Mesenchymal stem cell (in vitro differentiated cells and primary cell): ENCODE measurements at regions not wholly inside any gene's neighbourhood (a gene's known extent, or its start where the extent isn't known, plus 50 kb on each side); places are given as distances from the start of the nearest gene placed in this dataset.

Experiments
- DNase-seq: peaks from one replicate; pipeline ENCODE4 v3.0.0-alpha.2; 2013
- H2AFZ ChIP-seq: one replicate; pipeline ENCODE4 v1.6.1; 2013; ENCODE audit warnings: low read depth, mild to moderate bottlenecking, control low read depth, inconsistent platforms, low read length, moderate library complexity
- H2AK5ac ChIP-seq: 2 replicates; pipeline ENCODE4 v1.6.1; 2013; ENCODE audit warnings: low read length, moderate library complexity, mild to moderate bottlenecking, inconsistent platforms; ENCODE audit not compliant: severe bottlenecking
- H2BK120ac ChIP-seq: one replicate; pipeline ENCODE4 v1.6.1; 2013; ENCODE audit warnings: low read depth, mild to moderate bottlenecking, inconsistent platforms, low read length, moderate library complexity
- H2BK12ac ChIP-seq, 2 experiments: one replicate each; pipeline ENCODE4 v1.6.1; 2013; ENCODE audit warnings: inconsistent platforms in 2 of 2, low read length in 2 of 2, mild to moderate bottlenecking in 2 of 2, moderate library complexity in 2 of 2, control low read depth in 1 of 2
- H2BK15ac ChIP-seq: one replicate; pipeline ENCODE4 v1.6.1; 2013; ENCODE audit warnings: mild to moderate bottlenecking, low read depth, inconsistent platforms; ENCODE audit not compliant: poor library complexity, severe bottlenecking
- H2BK5ac ChIP-seq: 2 replicates; pipeline ENCODE4 v1.6.1; 2013; ENCODE audit warnings: low read depth, mild to moderate bottlenecking, low read length, control low read depth, inconsistent platforms; ENCODE audit not compliant: poor library complexity, severe bottlenecking
- H3K14ac ChIP-seq, 2 experiments: one replicate each; pipeline ENCODE4 v1.6.1; 2013; ENCODE audit warnings: inconsistent platforms in 2 of 2, low read length in 2 of 2, control low read depth in 1 of 2, mild to moderate bottlenecking in 1 of 2, moderate library complexity in 1 of 2
- H3K18ac ChIP-seq, 2 experiments: one replicate each; pipeline ENCODE4 v1.6.1; 2013; ENCODE audit warnings: inconsistent platforms in 2 of 2, low read length in 2 of 2, control low read depth in 1 of 2, low read depth in 1 of 2, mild to moderate bottlenecking in 1 of 2
- H3K23ac ChIP-seq, 2 experiments: one replicate each; pipeline ENCODE4 v1.6.1; 2013; ENCODE audit warnings: inconsistent platforms in 2 of 2, low read length in 2 of 2, mild to moderate bottlenecking in 2 of 2, moderate library complexity in 2 of 2, control low read depth in 1 of 2
- H3K27ac ChIP-seq: 2 replicates; pipeline ENCODE4 v1.5.1; 2013; ENCODE audit warnings: mild to moderate bottlenecking, moderate library complexity, low read length, control low read depth, inconsistent platforms; ENCODE audit not compliant: poor library complexity, severe bottlenecking
- H3K27me3 ChIP-seq, 2 experiments: 2 replicates each; pipeline versions ENCODE4 v1.6.1 to v1.7.0; 2013; ENCODE audit warnings: low read length in 2 of 2, mild to moderate bottlenecking in 2 of 2, moderate library complexity in 2 of 2, control low read depth in 1 of 2, inconsistent platforms in 1 of 2; ENCODE audit not compliant: control insufficient read depth in 1 of 2, insufficient read depth in 1 of 2
- H3K36me3 ChIP-seq, 2 experiments: 2 replicates each; pipeline versions ENCODE4 v1.6.1 to v1.7.0; 2013; ENCODE audit warnings: low read length in 2 of 2, control low read depth in 1 of 2, inconsistent platforms in 1 of 2, low read depth in 1 of 2, mild to moderate bottlenecking in 1 of 2; ENCODE audit not compliant: insufficient read depth in 2 of 2, control insufficient read depth in 1 of 2
- H3K4ac ChIP-seq, 2 experiments: one replicate each; pipeline ENCODE4 v1.6.1; 2013; ENCODE audit warnings: inconsistent platforms in 2 of 2, low read length in 2 of 2, mild to moderate bottlenecking in 2 of 2, moderate library complexity in 2 of 2, control low read depth in 1 of 2, low read depth in 1 of 2
- H3K4me1 ChIP-seq: 2 replicates; pipeline ENCODE4 v1.6.1; 2013; ENCODE audit warnings: low read depth, low read length, control low read depth; ENCODE audit not compliant: control insufficient read depth, insufficient read depth
- H3K4me2 ChIP-seq: 2 replicates; pipeline ENCODE4 v1.6.1; 2013; ENCODE audit warnings: low read length, mild to moderate bottlenecking, inconsistent platforms; ENCODE audit not compliant: poor library complexity, severe bottlenecking
- H3K4me3 ChIP-seq, 2 experiments: 2 replicates each; pipeline versions ENCODE4 v1.5.1 to v1.7.0; 2013; ENCODE audit warnings: low read length in 2 of 2, mild to moderate bottlenecking in 2 of 2, control low read depth in 1 of 2, low read depth in 1 of 2; ENCODE audit not compliant: insufficient read depth in 1 of 2
- H3K79me1 ChIP-seq: replicated peaks from 2 replicates; pipeline ENCODE4 v1.6.1; 2013; ENCODE audit warnings: mild to moderate bottlenecking, control low read depth, low read length, inconsistent platforms; ENCODE audit not compliant: poor library complexity, severe bottlenecking
- H3K9ac ChIP-seq: 2 replicates; pipeline ENCODE4 v1.7.0; 2013; ENCODE audit warnings: mild to moderate bottlenecking, low read length, moderate library complexity
- H3K9me3 ChIP-seq: 2 replicates; pipeline ENCODE4 v1.7.0; 2013; ENCODE audit warnings: mild to moderate bottlenecking, low read length; ENCODE audit not compliant: control insufficient read depth
- H4K8ac ChIP-seq: one replicate; pipeline ENCODE4 v1.6.1; 2013; ENCODE audit warnings: inconsistent platforms, mild to moderate bottlenecking, low read length, moderate library complexity
- H4K91ac ChIP-seq: one replicate; pipeline ENCODE4 v1.6.1; 2013; ENCODE audit warnings: mild to moderate bottlenecking, low read length, inconsistent platforms
- WGBS: methylation state at CpG from one replicate; pipeline ENCODE4 v1.1.7; 2013; ENCODE audit warnings: mixed read lengths; 5-methylcytosine and 5-hydroxymethylcytosine counted together

- Histone ChIP-seq H4K8ac (no peak overlapping the region), H3K4ac (no peak overlapping the region), H3K9ac (no peak overlapping the region), H2AFZ (no peak overlapping the region), H2BK5ac (no peak overlapping the region), H3K79me1 (no peaks in the 10 kb centered on the region), H3K9me3 (no peaks in the 10 kb centered on the region), H2BK12ac (no peak overlapping the region), H3K23ac (no peak overlapping the region), H3K14ac (no peak overlapping the region), H3K36me3 (no peaks in the 10 kb centered on the region), H2BK120ac (no peak overlapping the region), H4K91ac (no peak overlapping the region), H3K18ac (no peak overlapping the region), H2BK15ac (no peak overlapping the region), H3K4me3 (no peak overlapping the region), H3K4me1 (no peaks in the 10 kb centered on the region), H3K27ac (no peak overlapping the region), H2AK5ac (no peak overlapping the region), H3K4me2 (no peak overlapping the region), H3K27me3 (no peaks in the 10 kb centered on the region)
- no CpG with 5 or more reads among the region's 2 CpGs for WGBS
- no peak for DNase-seq
Observed at GRCh38 chrX:42603016-42603415, 174.9 kb downstream of the PPP1R2C start.

- Histone ChIP-seq H4K8ac (no peak overlapping the region), H3K14ac (no peak overlapping the region), H3K79me1 (no peaks in the 10 kb centered on the region), H2BK12ac (no peak overlapping the region), H4K91ac (no peak overlapping the region), H3K4me1 (no peaks in the 10 kb centered on the region), H3K9ac (no peak overlapping the region), H3K4me3 (no peak overlapping the region), H3K9me3 (no peaks in the 10 kb centered on the region), H2AK5ac (no peak overlapping the region), H3K18ac (no peak overlapping the region), H2BK120ac (no peak overlapping the region), H2BK5ac (no peak overlapping the region), H3K4ac (no peak overlapping the region), H3K36me3 (no peaks in the 10 kb centered on the region), H2AFZ (no peak overlapping the region), H3K23ac (no peak overlapping the region), H3K4me2 (no peak overlapping the region), H2BK15ac (no peak overlapping the region), H3K27ac (no peak overlapping the region), H3K27me3 (no peaks in the 10 kb centered on the region)
- WGBS: 86% methylated on average over 1 of the region's 1 CpG
- no peak for DNase-seq
Observed at GRCh38 chrX:42602566-42602965, 175.4 kb downstream of the PPP1R2C start.

GRCh38 chrX:42602136-42602535 lies 175.8 kb downstream of the PPP1R2C start:
- H4K8ac ChIP-seq: no peak overlapping the region
- no peak overlapping the region for H3K4me3 ChIP-seq
- H3K79me1 ChIP-seq: no peaks in the 10 kb centered on the region
- no peak overlapping the region for H2AK5ac ChIP-seq
- no peak overlapping the region for H2BK12ac ChIP-seq
- H3K27ac ChIP-seq: no peak overlapping the region
- no peaks in the 10 kb centered on the region for H3K27me3 ChIP-seq
- no peak overlapping the region for H3K23ac ChIP-seq
- H2BK120ac ChIP-seq: no peak overlapping the region
- H2BK5ac ChIP-seq: no peak overlapping the region
- H3K14ac ChIP-seq: no peak overlapping the region
- H2BK15ac ChIP-seq: no peak overlapping the region
- WGBS: no CpG with 5 or more reads among the region's 3 CpGs
- H3K9me3 ChIP-seq: no peaks in the 10 kb centered on the region
- H4K91ac ChIP-seq: no peak overlapping the region
- no peak overlapping the region for H3K18ac ChIP-seq
- H3K36me3 ChIP-seq: no peaks in the 10 kb centered on the region
- no peaks in the 10 kb centered on the region for H3K4me1 ChIP-seq
- H3K4me2 ChIP-seq: no peak overlapping the region
- H2AFZ ChIP-seq: no peak overlapping the region
- H3K9ac ChIP-seq: no peak overlapping the region
- H3K4ac ChIP-seq: no peak overlapping the region
- no peak for DNase-seq

- 94% methylated on average over 3 of the region's 4 CpGs for WGBS
- H2AFZ ChIP-seq: no peak overlapping the region
Observed at GRCh38 chrX:42597481-42597880, 180.5 kb downstream of the PPP1R2C start.

More at GRCh38 chrX:42597481-42597880, 180.5 kb downstream of the PPP1R2C start:
- H3K14ac ChIP-seq: no peak overlapping the region
- H3K79me1 ChIP-seq: no peaks in the 10 kb centered on the region
- no peaks in the 10 kb centered on the region for H3K27me3 ChIP-seq
- H3K18ac ChIP-seq: no peak overlapping the region
- H4K91ac ChIP-seq: no peak overlapping the region
- H2AK5ac ChIP-seq: no peak overlapping the region
- no peak overlapping the region for H2BK12ac ChIP-seq
- no peak overlapping the region for H3K4ac ChIP-seq
- no peak overlapping the region for H3K9ac ChIP-seq
- H2BK120ac ChIP-seq: no peak overlapping the region
- no peak overlapping the region for H3K27ac ChIP-seq
- no peaks in the 10 kb centered on the region for H3K36me3 ChIP-seq
- H2BK5ac ChIP-seq: no peak overlapping the region
- no peak overlapping the region for H3K23ac ChIP-seq
- H3K4me1 ChIP-seq: no peaks in the 10 kb centered on the region
- no peak overlapping the region for H4K8ac ChIP-seq
- H3K4me3 ChIP-seq: no peak overlapping the region
- no peaks in the 10 kb centered on the region for H3K9me3 ChIP-seq
- DNase-seq: no peak
- no peak overlapping the region for H3K4me2 ChIP-seq
- H2BK15ac ChIP-seq: no peak overlapping the region
